ENCODE measurements at regions not wholly inside any gene's neighbourhood (a gene's known extent, or its start where the extent isn't known, plus 50 kb on each side); places are given as distances from the start of the nearest gene placed in this dataset.
"Not testable (repeated sequence)": the region's sequence is repeated elsewhere in the genome, so short reads cannot be mapped to it uniquely, and the experiment has no call there.

GRCh38 chr16:88136939-88137338 is 185.7 kb downstream of the BANP start:
- not testable (repeated sequence) for H3K4me3 ChIP-seq (ENCODE audit: low read length); H3K4me1 ChIP-seq (ENCODE audit: control insufficient read depth, insufficient read depth, low read length); H3K9me3 ChIP-seq (replicated peaks; ENCODE audit: low read length); H3K9ac ChIP-seq (ENCODE audit: low read depth, low read length); H3K36me3 ChIP-seq (ENCODE audit: insufficient read depth, low read length); H3K4me2 ChIP-seq (ENCODE audit: low read length)
- H3K27me3 ChIP-seq (ENCODE audit: control insufficient read depth, insufficient read depth, low read length) = peaks cover 42% of the 10 kb centered on the region

GRCh38 chr16:88139141-88139540 is 187.9 kb downstream of the BANP start:
- not testable (repeated sequence) for H3K9me3 ChIP-seq (replicated peaks; ENCODE audit: low read length); H3K4me2 ChIP-seq (ENCODE audit: low read length); H3K9ac ChIP-seq (ENCODE audit: low read depth, low read length); H3K4me1 ChIP-seq (ENCODE audit: control insufficient read depth, insufficient read depth, low read length); H3K36me3 ChIP-seq (ENCODE audit: insufficient read depth, low read length); H3K4me3 ChIP-seq (ENCODE audit: low read length)
- peaks cover 42% of the 10 kb centered on the region for H3K27me3 ChIP-seq (ENCODE audit: control insufficient read depth, insufficient read depth, low read length)

- not testable (repeated sequence) for H3K9me3 ChIP-seq (replicated peaks; ENCODE audit: low read length); H3K4me1 ChIP-seq (ENCODE audit: control insufficient read depth, insufficient read depth, low read length); H3K36me3 ChIP-seq (ENCODE audit: insufficient read depth, low read length); H3K4me3 ChIP-seq (ENCODE audit: low read length); H3K9ac ChIP-seq (ENCODE audit: low read depth, low read length); H3K4me2 ChIP-seq (ENCODE audit: low read length)
- H3K27me3 ChIP-seq (ENCODE audit: control insufficient read depth, insufficient read depth, low read length) = peaks cover 34% of the 10 kb centered on the region
Measured at GRCh38 chr16:88140195-88140594, 189.0 kb downstream of the BANP start.

GRCh38 chr16:88141580-88141979 is 190.3 kb downstream of the BANP start:
- peaks cover 9% of the 10 kb centered on the region for H3K9me3 ChIP-seq (replicated peaks; ENCODE audit: low read length)
- H3K36me3 ChIP-seq (ENCODE audit: insufficient read depth, low read length) = no peaks in the 10 kb centered on the region
- H3K27me3 ChIP-seq (ENCODE audit: control insufficient read depth, insufficient read depth, low read length) = peaks cover 23% of the 10 kb centered on the region
- no peak overlapping the region for H3K4me2 ChIP-seq (ENCODE audit: low read length)
- H3K4me1 ChIP-seq (ENCODE audit: control insufficient read depth, insufficient read depth, low read length) = no peaks in the 10 kb centered on the region
- no peak overlapping the region for H3K9ac ChIP-seq (ENCODE audit: low read depth, low read length)
- H3K4me3 ChIP-seq (ENCODE audit: low read length) = no peak overlapping the region

- H3K36me3 ChIP-seq (ENCODE audit: insufficient read depth, low read length); H3K4me3 ChIP-seq (ENCODE audit: low read length): not testable (repeated sequence)
Measured at GRCh38 chr16:88142056-88142935, 191.1 kb downstream of the BANP start.

GRCh38 chr16:88143122-88144027 is 192.1 kb downstream of the BANP start:
- peaks cover 20% of the 10 kb centered on the region for H3K27me3 ChIP-seq (ENCODE audit: control insufficient read depth, insufficient read depth, low read length)
- not testable (repeated sequence) for H3K4me3 ChIP-seq (ENCODE audit: low read length); H3K4me1 ChIP-seq (ENCODE audit: control insufficient read depth, insufficient read depth, low read length); H3K9me3 ChIP-seq (replicated peaks; ENCODE audit: low read length); H3K4me2 ChIP-seq (ENCODE audit: low read length); H3K9ac ChIP-seq (ENCODE audit: low read depth, low read length); H3K36me3 ChIP-seq (ENCODE audit: insufficient read depth, low read length)

More at GRCh38 chr16:88142056-88142935, 191.1 kb downstream of the BANP start:
- not testable (repeated sequence) for H3K4me2 ChIP-seq (ENCODE audit: low read length); H3K9ac ChIP-seq (ENCODE audit: low read depth, low read length); H3K4me1 ChIP-seq (ENCODE audit: control insufficient read depth, insufficient read depth, low read length); H3K9me3 ChIP-seq (replicated peaks; ENCODE audit: low read length)
- peaks cover 17% of the 10 kb centered on the region for H3K27me3 ChIP-seq (ENCODE audit: control insufficient read depth, insufficient read depth, low read length)

GRCh38 chr16:88144028-88144511 is 192.8 kb downstream of the BANP start:
- H3K4me1 ChIP-seq (ENCODE audit: control insufficient read depth, insufficient read depth, low read length) = no peaks in the 10 kb centered on the region
- H3K27me3 ChIP-seq (ENCODE audit: control insufficient read depth, insufficient read depth, low read length) = peaks cover 22% of the 10 kb centered on the region
- no peak overlapping the region for H3K4me2 ChIP-seq (ENCODE audit: low read length)
- H3K36me3 ChIP-seq (ENCODE audit: insufficient read depth, low read length) = no peaks in the 10 kb centered on the region
- no peak overlapping the region for H3K9ac ChIP-seq (ENCODE audit: low read depth, low read length)
- no peak overlapping the region for H3K4me3 ChIP-seq (ENCODE audit: low read length)
- H3K9me3 ChIP-seq (replicated peaks; ENCODE audit: low read length) = peaks cover 1% of the 10 kb centered on the region

GRCh38 chr16:88145376-88145775 is 194.1 kb downstream of the BANP start:
- H3K27me3 ChIP-seq (ENCODE audit: control insufficient read depth, insufficient read depth, low read length) = peaks cover 29% of the 10 kb centered on the region
- not testable (repeated sequence) for H3K36me3 ChIP-seq (ENCODE audit: insufficient read depth, low read length); H3K9ac ChIP-seq (ENCODE audit: low read depth, low read length); H3K9me3 ChIP-seq (replicated peaks; ENCODE audit: low read length); H3K4me2 ChIP-seq (ENCODE audit: low read length); H3K4me3 ChIP-seq (ENCODE audit: low read length); H3K4me1 ChIP-seq (ENCODE audit: control insufficient read depth, insufficient read depth, low read length)

GRCh38 chr16:88145824-88146405 is 194.7 kb downstream of the BANP start:
- H3K9ac ChIP-seq (ENCODE audit: low read depth, low read length); H3K36me3 ChIP-seq (ENCODE audit: insufficient read depth, low read length); H3K4me1 ChIP-seq (ENCODE audit: control insufficient read depth, insufficient read depth, low read length); H3K4me2 ChIP-seq (ENCODE audit: low read length); H3K9me3 ChIP-seq (replicated peaks; ENCODE audit: low read length); H3K4me3 ChIP-seq (ENCODE audit: low read length): not testable (repeated sequence)
- H3K27me3 ChIP-seq (ENCODE audit: control insufficient read depth, insufficient read depth, low read length) = peaks cover 29% of the 10 kb centered on the region

- not testable (repeated sequence) for H3K9me3 ChIP-seq (replicated peaks; ENCODE audit: low read length); H3K4me1 ChIP-seq (ENCODE audit: control insufficient read depth, insufficient read depth, low read length); H3K4me3 ChIP-seq (ENCODE audit: low read length); H3K9ac ChIP-seq (ENCODE audit: low read depth, low read length); H3K4me2 ChIP-seq (ENCODE audit: low read length); H3K36me3 ChIP-seq (ENCODE audit: insufficient read depth, low read length)
- H3K27me3 ChIP-seq (ENCODE audit: control insufficient read depth, insufficient read depth, low read length) = peaks cover 24% of the 10 kb centered on the region
Measured at GRCh38 chr16:88148078-88148477, 196.8 kb downstream of the BANP start.

GRCh38 chr16:88148682-88149081 is 197.4 kb downstream of the BANP start:
- H3K36me3 ChIP-seq (ENCODE audit: insufficient read depth, low read length); H3K4me2 ChIP-seq (ENCODE audit: low read length); H3K9ac ChIP-seq (ENCODE audit: low read depth, low read length); H3K4me3 ChIP-seq (ENCODE audit: low read length); H3K9me3 ChIP-seq (replicated peaks; ENCODE audit: low read length); H3K4me1 ChIP-seq (ENCODE audit: control insufficient read depth, insufficient read depth, low read length): not testable (repeated sequence)
- H3K27me3 ChIP-seq (ENCODE audit: control insufficient read depth, insufficient read depth, low read length) = peaks cover 21% of the 10 kb centered on the region

All from skeletal muscle satellite cell (primary cell).